SK-N-SH (cell line): ENCODE measurements at regions not wholly inside any gene's neighbourhood (a gene's known extent, or its start where the extent isn't known, plus 50 kb on each side); places are given as distances from the start of the nearest gene placed in this dataset.

Source experiments
- CTCF ChIA-PET: fragments of 300-600, 350-600 bp; formaldehyde crosslinking; extraction: SDS; loops from one replicate; lab custom pipeline; 2021; lab: Yijun Ruan, JAX
- POLR2A ChIA-PET: fragments of 350-600 bp; sonication (Branson Sonifier 250); formaldehyde crosslinking; extraction: SDS; loops from one replicate; lab custom pipeline; 2020; ENCODE audit warnings: antibody characterized with exemption, inconsistent platforms; lab: Yijun Ruan, JAX
- DNase-seq: peaks from one replicate; pipeline ENCODE4 v3.0.0; 2012
- H2AFZ ChIP-seq: fragments of 200-600 bp; sonication (generic); 2 replicates; pipeline ENCODE4 v1.8.1; 2016; ENCODE audit warnings: antibody characterized with exemption, mild to moderate bottlenecking, low read depth
- H3F3A ChIP-seq: fragments of 200-600 bp; sonication (generic); replicated peaks from 2 replicates; pipeline ENCODE3; 2016; ENCODE audit warnings: antibody characterized with exemption, mild to moderate bottlenecking; ENCODE audit not compliant: insufficient read depth
- H3K27ac ChIP-seq, 2 experiments: fragments of 200-500 bp in 1 of 2; fragments of 200-600 bp in 1 of 2; sonication (Bioruptor generic) in 1 of 2; sonication (generic), shearing (Covaris generic) in 1 of 2; 2 replicates each; pipeline versions ENCODE4 v1.5.1 to v1.6.1; 2014 to 2016; ENCODE audit warnings: low read depth in 2 of 2, inconsistent platforms in 1 of 2, low read length in 1 of 2, mild to moderate bottlenecking in 1 of 2, mixed read lengths in 1 of 2
- H3K27me3 ChIP-seq: fragments of 200-600 bp; sonication (generic), shearing (Covaris generic); 2 replicates; pipeline ENCODE4 v1.6.1; 2016; ENCODE audit warnings: mixed run types; ENCODE audit not compliant: insufficient read depth
- H3K36me3 ChIP-seq, 2 experiments: fragments of 200-500 bp in 1 of 2; fragments of 200-600 bp in 1 of 2; sonication (Bioruptor generic) in 1 of 2; sonication (generic) in 1 of 2; replicated peaks in 1 of 2; 2 replicates each; pipeline versions ENCODE3 to v1.5.1; 2014 to 2016; ENCODE audit warnings: low read length in 1 of 2, mild to moderate bottlenecking in 1 of 2; ENCODE audit not compliant: insufficient read depth in 2 of 2, control insufficient read depth in 1 of 2
- H3K4me1 ChIP-seq, 2 experiments: fragments of 200-500 bp in 1 of 2; fragments of 200-600 bp in 1 of 2; sonication (Bioruptor generic) in 1 of 2; sonication (generic), shearing (Covaris generic) in 1 of 2; 2 replicates each; pipeline versions ENCODE4 v1.5.1 to v1.6.1; 2014 to 2016; ENCODE audit warnings: low read depth in 1 of 2, low read length in 1 of 2, mixed run types in 1 of 2; ENCODE audit not compliant: insufficient read depth in 2 of 2, control insufficient read depth in 1 of 2
- H3K4me2 ChIP-seq: fragments of 200-600 bp; sonication (generic), shearing (Covaris generic); 2 replicates; pipeline ENCODE4 v1.6.1; 2017; ENCODE audit warnings: mixed run types
- H3K4me3 ChIP-seq, 2 experiments: fragments of 200-500 bp in 1 of 2; fragments of 200-600 bp in 1 of 2; sonication (Bioruptor generic) in 1 of 2; sonication (generic), shearing (Covaris generic) in 1 of 2; 2 replicates each; pipeline versions ENCODE4 v1.5.1 to v1.8.1; 2014 to 2016; ENCODE audit warnings: low read depth in 2 of 2, inconsistent platforms in 1 of 2, low read length in 1 of 2, mild to moderate bottlenecking in 1 of 2, mixed read lengths in 1 of 2, moderate library complexity in 1 of 2
- H3K79me2 ChIP-seq: fragments of 200-600 bp; sonication (generic); 2 replicates; pipeline ENCODE4 v1.8.1; 2017; ENCODE audit warnings: mild to moderate bottlenecking; ENCODE audit not compliant: insufficient read depth
- H3K9ac ChIP-seq: fragments of 200-600 bp; sonication (generic); 2 replicates; pipeline ENCODE4 v1.6.1; 2017; ENCODE audit warnings: mixed run types
- H3K9me2 ChIP-seq: fragments of 200-600 bp; sonication (generic); 2 replicates; pipeline ENCODE4 v1.6.1; 2017; ENCODE audit warnings: mixed run types
- H3K9me3 ChIP-seq: fragments of 200-600 bp; sonication (generic); 2 replicates; pipeline ENCODE4 v1.6.1; 2017; ENCODE audit warnings: mixed run types, mild to moderate bottlenecking, moderate library complexity
- H4K20me1 ChIP-seq: fragments of 200-600 bp; sonication (generic); 2 replicates; pipeline ENCODE4 v1.6.1; 2017; ENCODE audit warnings: mild to moderate bottlenecking, mixed run types; ENCODE audit not compliant: insufficient read depth
- CHD2 ChIP-seq: fragments of 150-350 bp; IDR thresholded peaks from 2 replicates; pipeline ENCODE4 v1.6.1; 2018; ENCODE audit warnings: low read length; ENCODE audit not compliant: partially characterized antibody
- CTCF ChIP-seq: fragments of 200-600 bp; sonication (generic); IDR thresholded peaks from 2 replicates; pipeline ENCODE4 v1.6.1; 2017; ENCODE audit warnings: antibody characterized with exemption, mild to moderate bottlenecking, moderate library complexity
- FOXM1 ChIP-seq: IDR thresholded peaks from 2 replicates; pipeline ENCODE4 v1.4.0; 2012; ENCODE audit warnings: low read depth, mild to moderate bottlenecking
- GABPA ChIP-seq: IDR thresholded peaks from 2 replicates; pipeline ENCODE4 v1.4.0; 2012; ENCODE audit warnings: low read depth, mild to moderate bottlenecking
- IRF3 ChIP-seq: fragments of 150-350 bp; IDR thresholded peaks from 2 replicates; pipeline ENCODE4 v1.6.1; 2016; ENCODE audit warnings: mild to moderate bottlenecking, low read depth, low read length
- JUND ChIP-seq: IDR thresholded peaks from 2 replicates; pipeline ENCODE4 v1.4.0; 2012
- MAX ChIP-seq: IDR thresholded peaks from 2 replicates; pipeline ENCODE4 v1.4.0; 2012; ENCODE audit warnings: low read depth
- MEF2A ChIP-seq: IDR thresholded peaks from 2 replicates; pipeline ENCODE4 v1.4.0; 2012; ENCODE audit warnings: low read depth, borderline replicate concordance
- NFIC ChIP-seq: IDR thresholded peaks from 2 replicates; pipeline ENCODE4 v1.4.0; 2012; ENCODE audit warnings: borderline replicate concordance
- NRF1 ChIP-seq: IDR thresholded peaks from 2 replicates; pipeline ENCODE4 v1.6.1; 2012; ENCODE audit warnings: low read depth, mild to moderate bottlenecking, low read length
- POLR2AphosphoS5 ChIP-seq: IDR thresholded peaks from 2 replicates; pipeline ENCODE4 v1.6.1; 2012; ENCODE audit warnings: low read depth, low read length
- RAD21 ChIP-seq: IDR thresholded peaks from 2 replicates; pipeline ENCODE4 v1.6.1; 2012; ENCODE audit warnings: mild to moderate bottlenecking, low read length
- RCOR1 ChIP-seq: fragments of 150-350 bp; IDR thresholded peaks from 2 replicates; pipeline ENCODE4 v1.6.1; 2017; ENCODE audit warnings: antibody characterized with exemption, low read length
- RFX5 ChIP-seq: IDR thresholded peaks from 2 replicates; pipeline ENCODE4 v1.6.1; 2012; ENCODE audit warnings: mild to moderate bottlenecking, improper control_type of control experiment, low read length
- RXRA ChIP-seq: IDR thresholded peaks from 2 replicates; pipeline ENCODE4 v1.4.0; 2012; ENCODE audit warnings: low read depth, mild to moderate bottlenecking, borderline replicate concordance
- TAF1 ChIP-seq: IDR thresholded peaks from 2 replicates; pipeline ENCODE4 v1.6.1; 2012; ENCODE audit warnings: low read depth, mild to moderate bottlenecking, low read length, moderate library complexity, borderline replicate concordance
- TCF12 ChIP-seq: IDR thresholded peaks from 2 replicates; pipeline ENCODE4 v1.4.0; 2012
- TEAD4 ChIP-seq: IDR thresholded peaks from 2 replicates; pipeline ENCODE4 v1.4.0; 2012; ENCODE audit warnings: mild to moderate bottlenecking, borderline replicate concordance; ENCODE audit not compliant: insufficient read depth
- USF1 ChIP-seq: IDR thresholded peaks from 2 replicates; pipeline ENCODE4 v1.4.0; 2012; ENCODE audit warnings: low read depth, borderline replicate concordance
- WGBS: methylation state at CpG from one replicate; pipeline ENCODE4 v1.1.6; 2017; ENCODE audit warnings: low lambda C conversion rate; 5-methylcytosine and 5-hydroxymethylcytosine counted together
- TF ChIP-seq, protein P1 (sequence below): IDR thresholded peaks from 2 replicates; pipeline ENCODE4 v1.4.0; 2012; ENCODE audit warnings: low read depth, borderline replicate concordance
- TF ChIP-seq, protein P2 (sequence below): IDR thresholded peaks from 2 replicates; pipeline ENCODE4; 2012

- TF ChIP-seq CHD2 (no peak), MEF2A (no peak), TCF12 (no peak), GABPA (no peak)
- TF ChIP-seq, protein P1, sequence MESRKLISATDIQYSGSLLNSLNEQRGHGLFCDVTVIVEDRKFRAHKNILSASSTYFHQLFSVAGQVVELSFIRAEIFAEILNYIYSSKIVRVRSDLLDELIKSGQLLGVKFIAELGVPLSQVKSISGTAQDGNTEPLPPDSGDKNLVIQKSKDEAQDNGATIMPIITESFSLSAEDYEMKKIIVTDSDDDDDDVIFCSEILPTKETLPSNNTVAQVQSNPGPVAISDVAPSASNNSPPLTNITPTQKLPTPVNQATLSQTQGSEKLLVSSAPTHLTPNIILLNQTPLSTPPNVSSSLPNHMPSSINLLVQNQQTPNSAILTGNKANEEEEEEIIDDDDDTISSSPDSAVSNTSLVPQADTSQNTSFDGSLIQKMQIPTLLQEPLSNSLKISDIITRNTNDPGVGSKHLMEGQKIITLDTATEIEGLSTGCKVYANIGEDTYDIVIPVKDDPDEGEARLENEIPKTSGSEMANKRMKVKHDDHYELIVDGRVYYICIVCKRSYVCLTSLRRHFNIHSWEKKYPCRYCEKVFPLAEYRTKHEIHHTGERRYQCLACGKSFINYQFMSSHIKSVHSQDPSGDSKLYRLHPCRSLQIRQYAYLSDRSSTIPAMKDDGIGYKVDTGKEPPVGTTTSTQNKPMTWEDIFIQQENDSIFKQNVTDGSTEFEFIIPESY: no peak
Observed at GRCh38 chr15:61794276-61794675, 266.0 kb downstream of the VPS13C start (continued).

DNA sequence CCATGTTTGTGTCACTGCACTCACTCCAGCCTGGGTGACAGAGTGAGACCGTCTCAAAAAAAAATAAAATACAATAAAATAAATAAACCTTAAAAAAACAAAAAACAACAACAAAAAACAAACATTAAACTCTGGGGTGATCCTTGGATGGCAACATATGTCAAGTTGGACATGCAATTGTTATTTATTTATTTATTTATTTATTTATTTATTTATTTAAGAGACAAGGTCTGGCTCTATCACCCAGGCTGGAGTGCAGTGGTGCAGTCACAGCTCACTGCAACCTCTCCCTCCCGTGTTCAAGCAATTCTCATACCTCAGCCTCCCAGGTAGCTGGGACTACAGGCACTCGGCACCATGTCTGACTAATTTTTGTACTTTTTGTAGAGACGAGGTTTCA lies 275.5 kb downstream of the VPS13C start:
- WGBS: 42% methylated on average over 4 of the region's 4 CpGs
- no peaks in the 10 kb centered on the region for H3K36me3 ChIP-seq
- TF ChIP-seq MEF2A (no peak), RAD21 (no peak), USF1 (no peak), IRF3 (no peak), TAF1 (no peak), FOXM1 (no peak), RXRA (no peak), CHD2 (no peak), NRF1 (no peak), GABPA (no peak), MAX (no peak), CTCF (no peak), JUND (no peak), RCOR1 (no peak), POLR2AphosphoS5 (no peak), TEAD4 (no peak), RFX5 (no peak), NFIC (no peak)
- TF ChIP-seq, protein P2, sequence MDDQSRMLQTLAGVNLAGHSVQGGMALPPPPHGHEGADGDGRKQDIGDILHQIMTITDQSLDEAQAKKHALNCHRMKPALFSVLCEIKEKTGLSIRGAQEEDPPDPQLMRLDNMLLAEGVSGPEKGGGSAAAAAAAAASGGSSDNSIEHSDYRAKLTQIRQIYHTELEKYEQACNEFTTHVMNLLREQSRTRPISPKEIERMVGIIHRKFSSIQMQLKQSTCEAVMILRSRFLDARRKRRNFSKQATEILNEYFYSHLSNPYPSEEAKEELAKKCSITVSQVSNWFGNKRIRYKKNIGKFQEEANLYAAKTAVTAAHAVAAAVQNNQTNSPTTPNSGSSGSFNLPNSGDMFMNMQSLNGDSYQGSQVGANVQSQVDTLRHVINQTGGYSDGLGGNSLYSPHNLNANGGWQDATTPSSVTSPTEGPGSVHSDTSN: no peak
- TF ChIP-seq, protein P1: no peak
- TF ChIP-seq, all 33 proteins: peak for 0
- H3K9me3 ChIP-seq: no peaks in the 10 kb centered on the region
- H4K20me1 ChIP-seq: no peaks in the 10 kb centered on the region
- no peaks in the 10 kb centered on the region for H3K27me3 ChIP-seq
- H3F3A ChIP-seq: no peaks in the 10 kb centered on the region
- H3K4me3 ChIP-seq: no peak overlapping the region
- no peaks in the 10 kb centered on the region; a peak in 1 of 4 replicates for H3K4me1 ChIP-seq
- no peak for DNase-seq
- no peak overlapping the region for H3K4me2 ChIP-seq
- no peak overlapping the region for H3K9ac ChIP-seq
- no peaks in the 10 kb centered on the region for H3K79me2 ChIP-seq
- H2AFZ ChIP-seq: no peak overlapping the region
- CTCF ChIA-PET: no interaction called here
- H3K27ac ChIP-seq: no peak overlapping the region
- H3K9me2 ChIP-seq: no peaks in the 10 kb centered on the region
- POLR2A ChIA-PET: no interaction called here
